ENCODE measurements at regions not wholly inside any gene's neighbourhood (a gene's known extent, or its start where the extent isn't known, plus 50 kb on each side); places are given as distances from the start of the nearest gene placed in this dataset.

DNA sequence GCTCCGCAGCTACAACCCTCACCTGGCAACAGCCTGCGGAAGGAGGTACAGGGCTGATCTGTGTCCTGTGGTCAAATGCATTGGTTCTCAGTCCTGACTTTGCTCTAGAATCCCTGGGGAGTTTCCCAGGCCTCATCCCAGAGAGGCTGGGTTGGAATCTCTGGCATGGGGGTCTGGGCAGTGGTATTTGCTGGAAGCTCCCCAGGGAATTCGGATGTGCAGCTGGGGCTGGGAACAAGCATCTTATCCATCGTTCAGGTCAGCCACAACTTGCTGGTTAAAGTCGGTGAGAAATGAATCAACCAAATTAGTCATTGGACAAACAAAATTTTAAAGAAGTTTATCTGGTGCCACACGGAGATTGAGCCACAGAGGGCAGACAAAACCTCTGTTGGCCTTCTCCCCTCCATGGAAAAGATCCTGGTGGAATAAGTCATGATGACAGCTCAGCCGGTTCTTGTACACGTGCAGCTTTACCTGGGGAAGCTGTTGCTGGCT, 231.2 kb downstream of the FOXL1 start:
- ChIA-PET RAD21 (ENCODE audit: unreplicated experiment) (no interaction called here), POLR2A (no interaction called here), CTCF (no interaction called here), SMC1A (ENCODE audit: uncharacterized antibody, unreplicated experiment) (interaction anchor here (0.6 kb wide), 1 partner anchor 66 kb away, joined by 3 read pairs; no protein-coding TSS in a partner anchor)
- H3K27me3 ChIP-seq (replicated peaks in 1 of 2; ENCODE audit: control insufficient read depth in 2 of 2, insufficient read depth in 2 of 2, low read length in 1 of 2) = no peaks in the 10 kb centered on the region; a peak in 1 of 4 replicates
- in situ Hi-C loops (cut with MboI) = no loop called here
- no peaks in the 10 kb centered on the region for H3K9me3 ChIP-seq (replicated peaks; ENCODE audit: control insufficient read depth, insufficient read depth, low read length)
- intact Hi-C loops (cut with micrococcal nuclease; ENCODE audit: unreplicated experiment) = no loop called here
- no peak overlapping the region for H2AFZ ChIP-seq (ENCODE audit: control insufficient read depth, low read depth, low read length)
- no peaks in the 10 kb centered on the region for H3K79me2 ChIP-seq (ENCODE audit: control insufficient read depth, insufficient read depth, low read length)
- no peaks in the 10 kb centered on the region for H4K20me1 ChIP-seq (ENCODE audit: control insufficient read depth, insufficient read depth)
- H3K4me3 ChIP-seq = no peak overlapping the region
- no peak overlapping the region for H3K27ac ChIP-seq (ENCODE audit: control insufficient read depth, insufficient read depth)
- H3K9ac ChIP-seq (ENCODE audit: control insufficient read depth, insufficient read depth, low read length) = no peak overlapping the region
- no peak for FAIRE-seq
- H3K4me2 ChIP-seq (ENCODE audit: control insufficient read depth, insufficient read depth) = no peak overlapping the region
- WGBS (ENCODE audit: insufficient coverage, insufficient replicate concordance, low lambda C conversion rate, missing lambda C conversion rate) = 38% methylated on average over 8 of the region's 8 CpGs
- ATAC-seq = no peak
- H3K4me1 ChIP-seq (ENCODE audit: control insufficient read depth, insufficient read depth, low read length) = no peaks in the 10 kb centered on the region
- BruUV-seq (replicated peaks) = no TSS peak
- TF ChIP-seq NFYB (IDR thresholded peaks at IDR 0.05; ENCODE audit: insufficient read depth, low read depth, low read length) (no peak), ESRRA (IDR thresholded peaks at IDR 0.05; ENCODE audit: low read length) (no peak), ZNF622 (IDR thresholded peaks at IDR 0.05) (no peak), ZNF207 (IDR thresholded peaks at IDR 0.05; ENCODE audit: borderline replicate concordance) (no peak), CHD4 (IDR thresholded peaks at IDR 0.05) (no peak), RAD51 (IDR thresholded peaks at IDR 0.05) (no peak), TCF3 (IDR thresholded peaks at IDR 0.05; ENCODE audit: borderline replicate concordance, insufficient read depth, low read depth, low read length) (no peak), PAX8 (IDR thresholded peaks at IDR 0.05) (no peak), PML (IDR thresholded peaks at IDR 0.05; ENCODE audit: low read length) (no peak), EGR1 (IDR thresholded peaks at IDR 0.05; ENCODE audit: borderline replicate concordance in 1 of 2, low read depth in 2 of 2, low read length in 2 of 2) (no peak), DPF2 (IDR thresholded peaks at IDR 0.05) (no peak), EP300 (IDR thresholded peaks at IDR 0.05; ENCODE audit: borderline replicate concordance in 1 of 2, control insufficient read depth in 1 of 2, low read depth in 2 of 2, low read length in 2 of 2) (no peak), STAT1 (conservative IDR thresholded peaks at IDR 0.05) (no peak), HDAC6 (IDR thresholded peaks at IDR 0.05; ENCODE audit: unreplicated experiment) (no peak), BACH1 (IDR thresholded peaks at IDR 0.05; ENCODE audit: borderline replicate concordance) (no peak), KAT2A (conservative IDR thresholded peaks at IDR 0.05; ENCODE audit: control insufficient read depth, low read depth, low read length) (no peak), CREM (IDR thresholded peaks at IDR 0.05; ENCODE audit: low read depth) (no peak), USF1 (IDR thresholded peaks at IDR 0.05; ENCODE audit: borderline replicate concordance, extremely low read length, insufficient read depth, low read depth, low read length) (no peak)
- TF ChIP-seq, protein P1, sequence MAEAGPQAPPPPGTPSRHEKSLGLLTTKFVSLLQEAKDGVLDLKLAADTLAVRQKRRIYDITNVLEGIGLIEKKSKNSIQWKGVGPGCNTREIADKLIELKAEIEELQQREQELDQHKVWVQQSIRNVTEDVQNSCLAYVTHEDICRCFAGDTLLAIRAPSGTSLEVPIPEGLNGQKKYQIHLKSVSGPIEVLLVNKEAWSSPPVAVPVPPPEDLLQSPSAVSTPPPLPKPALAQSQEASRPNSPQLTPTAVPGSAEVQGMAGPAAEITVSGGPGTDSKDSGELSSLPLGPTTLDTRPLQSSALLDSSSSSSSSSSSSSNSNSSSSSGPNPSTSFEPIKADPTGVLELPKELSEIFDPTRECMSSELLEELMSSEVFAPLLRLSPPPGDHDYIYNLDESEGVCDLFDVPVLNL (IDR thresholded peaks at IDR 0.05; ENCODE audit: low read depth, low read length) = no peak
- DNase-seq (ENCODE audit: low read depth, low spot score) = no peak
- H3K36me3 ChIP-seq (ENCODE audit: control insufficient read depth in 2 of 2, insufficient read depth in 2 of 2, low read length in 1 of 2) = no peaks in the 10 kb centered on the region
